Left lung (tissue), 4 donors: ENCODE measurements at regions not wholly inside any gene's neighbourhood (a gene's known extent, or its start where the extent isn't known, plus 50 kb on each side); places are given as distances from the start of the nearest gene placed in this dataset.

Experiments used
- ATAC-seq: fragments of 200-7000 bp; cut with Tn5 transposase; one replicate; pipeline ENCODE4 v1.9.1; 2020; ENCODE audit warnings: moderate library complexity
- DNase-seq, 4 donors: peaks; one replicate each; pipeline ENCODE4 v3.0.0-alpha.2; 2013 to 2020
- H3K27ac ChIP-seq, 2 donors: fragments of 200-600 bp; sonication (generic) in 1 of 2; one replicate each; pipeline versions ENCODE4 v1.5.0 to v1.8.0; 2020 to 2021
- H3K27me3 ChIP-seq, 2 donors: fragments of 200-600 bp; sonication (generic) in 1 of 2; one replicate each; pipeline versions ENCODE4 v1.5.0 to v1.8.0; 2020 to 2021
- H3K36me3 ChIP-seq, 2 donors: fragments of 200-600 bp; sonication (generic) in 1 of 2; one replicate each; pipeline versions ENCODE4 v1.5.0 to v1.8.0; 2020 to 2021
- H3K4me1 ChIP-seq, 2 donors: fragments of 200-600 bp; one replicate each; pipeline ENCODE4 v1.8.0; 2021
- H3K4me3 ChIP-seq, 2 donors: fragments of 200-600 bp; sonication (generic) in 1 of 2; one replicate each; pipeline versions ENCODE4 v1.5.0 to v1.8.0; 2020 to 2021; ENCODE audit warnings: mild to moderate bottlenecking in 1 of 2
- H3K9me3 ChIP-seq, 2 donors: fragments of 200-600 bp; sonication (generic) in 1 of 2; one replicate each; pipeline versions ENCODE4 v1.5.0 to v1.8.0; 2020 to 2021
- intact Hi-C, 2 donors: fragments of 100-400 bp; cut with DNase I; formaldehyde crosslinking; loops; one replicate each; pipeline versions ENCODE4 v1.11.2 to v1.14.2; 2022
- TF ChIP-seq, protein P1 (sequence below), 2 donors: fragments of 200-600 bp; sonication (generic) in 1 of 2; IDR thresholded peaks; one replicate each; pipeline versions ENCODE4 v1.5.0 to v1.8.0; 2021; ENCODE audit warnings: antibody characterized with exemption in 2 of 2
- donor health status: DM: no; HTN: yes; CAD: no.
- donor health status: DM: no; HTN: no; CAD: no.

DNA sequence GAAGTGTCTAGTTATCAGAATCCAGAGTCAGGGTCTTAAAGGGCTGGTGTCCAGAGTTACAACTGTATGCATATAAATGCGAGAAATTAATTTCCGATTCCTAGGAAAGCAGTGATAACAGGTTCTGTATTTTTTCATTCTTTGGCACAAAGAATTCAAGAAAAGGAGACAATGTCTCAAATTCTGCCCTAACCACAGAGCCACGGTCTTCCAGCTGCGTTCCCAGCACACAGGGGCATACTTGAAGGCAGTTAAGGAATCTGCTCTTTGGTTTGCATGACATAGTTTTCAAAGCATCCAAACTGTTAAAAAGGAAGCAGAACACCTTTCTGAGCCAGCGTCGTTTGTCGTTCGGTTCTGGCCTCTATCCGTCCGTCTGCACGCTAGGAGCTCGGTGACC lies 416.9 kb upstream of the MKI67 start:
- intact Hi-C loops, result no loop called here
- no peak overlapping the region for H3K4me3 ChIP-seq

GRCh38 chr10:128545216-128545615 lies 419.0 kb upstream of the MKI67 start:
- no peaks in the 10 kb centered on the region for H3K36me3 ChIP-seq
- DNase-seq, result no peak
- ATAC-seq, result no peak
- TF ChIP-seq, protein P1, sequence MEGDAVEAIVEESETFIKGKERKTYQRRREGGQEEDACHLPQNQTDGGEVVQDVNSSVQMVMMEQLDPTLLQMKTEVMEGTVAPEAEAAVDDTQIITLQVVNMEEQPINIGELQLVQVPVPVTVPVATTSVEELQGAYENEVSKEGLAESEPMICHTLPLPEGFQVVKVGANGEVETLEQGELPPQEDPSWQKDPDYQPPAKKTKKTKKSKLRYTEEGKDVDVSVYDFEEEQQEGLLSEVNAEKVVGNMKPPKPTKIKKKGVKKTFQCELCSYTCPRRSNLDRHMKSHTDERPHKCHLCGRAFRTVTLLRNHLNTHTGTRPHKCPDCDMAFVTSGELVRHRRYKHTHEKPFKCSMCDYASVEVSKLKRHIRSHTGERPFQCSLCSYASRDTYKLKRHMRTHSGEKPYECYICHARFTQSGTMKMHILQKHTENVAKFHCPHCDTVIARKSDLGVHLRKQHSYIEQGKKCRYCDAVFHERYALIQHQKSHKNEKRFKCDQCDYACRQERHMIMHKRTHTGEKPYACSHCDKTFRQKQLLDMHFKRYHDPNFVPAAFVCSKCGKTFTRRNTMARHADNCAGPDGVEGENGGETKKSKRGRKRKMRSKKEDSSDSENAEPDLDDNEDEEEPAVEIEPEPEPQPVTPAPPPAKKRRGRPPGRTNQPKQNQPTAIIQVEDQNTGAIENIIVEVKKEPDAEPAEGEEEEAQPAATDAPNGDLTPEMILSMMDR (IDR thresholded peaks at IDR 0.05), result no peak
- intact Hi-C loops, result no loop called here
- no peaks in the 10 kb centered on the region for H3K4me1 ChIP-seq
- H3K4me3 ChIP-seq, result no peak overlapping the region
- H3K27ac ChIP-seq, result no peak overlapping the region
- peaks cover 13 to 52% of the 10 kb centered on the region in 2 donors for H3K27me3 ChIP-seq
- H3K9me3 ChIP-seq, result no peaks in the 10 kb centered on the region

More for the DNA sequence above, 416.9 kb upstream of the MKI67 start:
- Histone ChIP-seq H3K36me3 (no peaks in the 10 kb centered on the region), H3K4me1 (no peaks in the 10 kb centered on the region), H3K27ac (no peak overlapping the region), H3K27me3 (peaks cover 29 to 73% of the 10 kb centered on the region in 2 donors), H3K9me3 (no peaks in the 10 kb centered on the region)
- ATAC-seq, result no peak
- DNase-seq, result no peak
- TF ChIP-seq, protein P1 (IDR thresholded peaks at IDR 0.05), result no peak

GRCh38 chr10:128546651-128547165 lies 420.5 kb upstream of the MKI67 start:
- TF ChIP-seq, protein P1 (IDR thresholded peaks at IDR 0.05), result no peak
- ATAC-seq (no peak), DNase-seq (no peak)
- Histone ChIP-seq H3K4me3 (no peak overlapping the region), H3K9me3 (no peaks in the 10 kb centered on the region), H3K27ac (no peak overlapping the region), H3K4me1 (no peaks in the 10 kb centered on the region), H3K36me3 (no peaks in the 10 kb centered on the region), H3K27me3 (peaks cover 0 to 43% of the 10 kb centered on the region in 2 donors)
- intact Hi-C loops, result no loop called here

GRCh38 chr10:128549101-128549608 lies 422.9 kb upstream of the MKI67 start:
- Histone ChIP-seq H3K4me1 (no peaks in the 10 kb centered on the region), H3K4me3 (no peak overlapping the region), H3K27ac (no peak overlapping the region), H3K27me3 (peaks cover 0 to 20% of the 10 kb centered on the region in 2 donors), H3K9me3 (no peaks in the 10 kb centered on the region), H3K36me3 (no peaks in the 10 kb centered on the region)
- intact Hi-C loops, result no loop called here
- TF ChIP-seq, protein P1 (IDR thresholded peaks at IDR 0.05), result no peak
- ATAC-seq (no peak), DNase-seq (no peak)

DNA sequence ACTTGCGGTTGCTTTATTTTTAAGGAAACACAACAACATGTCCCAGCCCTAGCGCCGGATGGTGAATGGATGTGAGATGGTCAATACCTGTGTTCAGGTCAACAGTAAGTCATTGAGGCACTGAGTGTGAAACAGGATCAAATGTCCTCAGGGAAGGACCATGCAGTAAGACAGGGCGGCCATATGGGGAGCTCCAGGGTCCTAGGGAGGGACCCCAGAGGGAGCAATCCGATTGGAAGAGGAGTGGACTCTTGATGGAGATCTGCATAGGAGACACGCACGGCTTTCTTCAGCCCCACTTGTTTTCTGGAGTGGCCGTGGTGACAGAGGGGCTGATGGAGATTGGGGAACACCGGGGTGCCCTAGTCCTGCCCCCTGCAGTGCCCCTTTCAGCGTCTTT lies 423.8 kb upstream of the MKI67 start:
- TF ChIP-seq, protein P1 (IDR thresholded peaks at IDR 0.05), result no peak
- H3K4me3 ChIP-seq, result no peak overlapping the region
- DNase-seq (no peak), ATAC-seq (no peak)
- H3K27me3 ChIP-seq, result peaks cover 0 to 15% of the 10 kb centered on the region in 2 donors
- H3K9me3 ChIP-seq, result no peaks in the 10 kb centered on the region
- intact Hi-C loops, result no loop called here
- no peak overlapping the region for H3K27ac ChIP-seq
- H3K36me3 ChIP-seq, result no peaks in the 10 kb centered on the region
- no peaks in the 10 kb centered on the region for H3K4me1 ChIP-seq
